T-helper 2 cell treated with Interferon-gamma antibody and Interleukin-4, amounts not matched to agents 100 ng/mL and 5 ng/mL, for 36 hours (primary cell): ENCODE measurements at regions not wholly inside any gene's neighbourhood (a gene's known extent, or its start where the extent isn't known, plus 50 kb on each side); places are given as distances from the start of the nearest gene placed in this dataset.

ENCODE experiments used
- intact Hi-C: fragments of 100-400 bp; cut with micrococcal nuclease; formaldehyde crosslinking; loops from one replicate; pipeline ENCODE4 v1.15.1; 2023

GRCh38 chr20:1720845-1721475 is 63.4 kb upstream of the SIRPG start:
- intact Hi-C loops, result no loop called here

- intact Hi-C loops, result no loop called here
These were observed 62.6 kb upstream of the SIRPG start for GRCh38 chr20:1720226-1720625.

- intact Hi-C loops, result no loop called here
These were observed 61.2 kb upstream of the SIRPG start for GRCh38 chr20:1718604-1719384.

DNA sequence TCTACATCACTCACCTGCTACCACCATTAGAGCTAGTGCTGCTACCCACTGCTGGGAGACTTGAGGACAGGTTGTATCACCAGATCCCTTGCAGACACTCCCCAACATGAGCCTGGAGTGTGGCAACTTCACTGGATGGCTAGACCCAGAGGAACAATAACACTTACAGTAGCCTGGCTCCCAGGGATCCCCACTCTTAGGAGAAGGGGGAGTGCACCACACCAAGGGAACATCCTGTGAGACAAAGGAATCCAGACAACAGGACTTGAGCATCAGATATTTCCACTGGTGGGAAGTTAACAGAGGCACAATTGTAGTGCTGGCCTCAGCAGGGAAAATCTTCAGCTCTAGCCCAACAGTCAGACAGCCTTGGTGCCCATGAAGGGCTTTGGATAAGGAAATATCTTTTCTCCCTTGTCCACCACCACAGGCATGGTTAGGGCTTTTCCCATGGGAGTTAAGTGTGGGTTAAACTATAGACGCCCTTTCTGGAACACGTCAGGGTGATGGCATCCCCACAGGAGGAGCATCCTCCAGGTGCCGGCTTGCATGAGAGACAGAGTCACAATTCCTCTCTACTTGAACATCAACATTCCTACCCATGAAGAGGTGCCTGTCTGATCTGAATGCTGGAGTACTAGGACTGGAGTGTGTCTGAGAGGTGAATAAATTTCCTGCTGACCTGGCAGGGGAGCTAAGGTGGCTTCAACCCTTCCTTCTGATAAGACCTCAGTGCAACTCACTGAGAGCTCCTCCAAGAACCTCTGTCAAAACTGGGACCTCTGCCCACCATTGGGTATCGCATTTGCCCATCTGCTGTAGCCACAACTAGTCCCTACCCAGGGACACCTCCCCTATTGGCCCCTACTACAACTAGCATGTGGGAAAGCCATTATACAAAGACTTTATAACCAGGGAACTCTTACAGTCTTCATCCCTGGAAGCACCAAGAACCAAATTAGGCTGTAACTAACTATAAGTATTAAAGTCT is 55.4 kb upstream of the SIRPG start:
- intact Hi-C loops, result no loop called here

GRCh38 chr20:1711826-1712601 is 54.4 kb upstream of the SIRPG start:
- intact Hi-C loops, result no loop called here

DNA sequence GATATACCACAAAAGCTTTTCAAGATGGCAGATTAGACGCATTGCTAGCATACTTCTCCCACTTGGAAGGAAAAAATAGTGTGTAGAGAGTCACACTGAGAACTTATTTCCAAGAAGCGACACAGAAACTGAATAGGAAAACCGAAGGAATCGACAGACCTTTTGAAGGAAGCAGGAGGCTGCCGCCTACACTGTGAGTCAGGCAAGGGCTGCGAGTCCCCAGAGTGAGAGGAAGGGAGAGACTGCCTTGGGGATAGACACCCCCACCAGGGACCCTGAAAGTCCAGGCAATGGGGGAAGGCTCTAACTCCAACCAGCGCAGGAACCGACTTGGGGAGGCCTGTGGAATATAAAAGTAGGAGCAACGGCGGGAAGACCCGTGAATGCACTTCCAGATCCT is 53.7 kb upstream of the SIRPG start:
- intact Hi-C loops, result no loop called here

DNA sequence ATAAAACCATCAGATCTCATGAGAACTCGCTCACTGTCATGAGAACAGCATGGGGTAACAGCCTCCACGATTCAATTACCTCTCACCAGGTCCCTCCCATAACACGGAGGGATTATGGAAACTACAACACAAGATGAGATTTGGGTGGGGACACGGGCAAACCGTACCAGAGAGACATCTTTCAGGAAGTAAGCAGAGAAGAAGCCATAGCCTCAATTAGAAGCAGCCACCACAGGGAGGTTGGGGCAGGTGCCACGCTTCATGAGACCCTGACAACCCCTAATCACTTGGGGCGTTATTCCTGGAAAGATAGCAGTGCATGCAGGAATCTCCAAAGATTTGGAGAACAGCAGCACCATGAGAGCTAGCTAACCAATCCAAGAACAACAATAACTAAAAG is 52.9 kb upstream of the SIRPG start:
- intact Hi-C loops, result no loop called here

DNA sequence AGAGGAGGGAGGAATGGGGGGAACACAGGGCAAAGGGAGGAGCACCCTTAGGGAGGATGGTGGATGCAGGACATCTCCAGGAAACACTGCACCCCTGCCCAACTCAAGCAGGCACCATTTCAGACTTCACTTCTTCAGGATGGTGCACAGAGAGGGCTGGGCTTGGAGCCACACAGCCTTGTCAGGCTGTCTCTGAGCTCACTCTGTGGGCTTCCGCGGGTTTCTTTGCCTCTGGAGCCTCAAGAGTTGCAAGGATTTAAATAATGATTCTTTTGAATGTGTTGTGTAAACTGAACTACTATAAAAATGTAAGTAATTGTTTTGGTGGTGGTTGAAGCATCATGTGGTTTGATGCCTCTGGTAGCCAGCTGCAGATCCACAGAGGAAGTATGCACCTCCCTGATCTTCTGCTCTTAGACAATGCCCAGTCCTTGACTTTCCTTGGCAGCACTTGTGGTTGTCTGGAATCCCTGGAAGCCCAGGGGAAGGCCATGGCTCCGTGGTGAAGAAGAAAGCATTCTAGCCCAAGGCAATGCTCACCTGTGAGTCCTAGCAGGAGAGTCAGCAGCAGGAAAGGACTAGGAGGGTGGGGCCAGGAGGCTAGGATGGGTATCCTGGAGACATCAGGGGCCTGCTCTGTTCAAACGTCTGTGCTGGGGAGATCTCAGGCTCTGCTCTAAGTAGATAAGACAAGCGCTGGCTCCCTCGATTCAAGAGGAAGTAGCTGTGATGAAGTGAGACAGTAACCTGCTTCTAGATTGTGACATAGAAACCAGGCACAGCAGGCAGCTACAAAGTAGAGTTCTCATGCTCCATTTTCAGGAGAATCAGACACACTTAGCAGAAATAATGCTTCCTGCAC is 50.2 kb upstream of the SIRPG start:
- intact Hi-C loops, result no loop called here
